ENCODE measurements at regions not wholly inside any gene's neighbourhood (a gene's known extent, or its start where the extent isn't known, plus 50 kb on each side); places are given as distances from the start of the nearest gene placed in this dataset.

- DNase-seq = no peak
Measured at GRCh38 chr20:1710484-1710883, 52.9 kb upstream of the SIRPG start.

GRCh38 chr20:1707588-1708449 lies 50.2 kb upstream of the SIRPG start:
- DNase-seq = no peak
